ENCODE measurements at regions not wholly inside any gene's neighbourhood (a gene's known extent, or its start where the extent isn't known, plus 50 kb on each side); places are given as distances from the start of the nearest gene placed in this dataset.
"Not testable (repeated sequence)": the region's sequence is repeated elsewhere in the genome, so short reads cannot be mapped to it uniquely, and the experiment has no call there.

GRCh38 chr6:117761610-117762009 lies 86.3 kb downstream of the NUS1 start:
- no peak for DNase-seq (ENCODE audit: low read depth in 4 of 4, low spot score in 2 of 4)

DNA sequence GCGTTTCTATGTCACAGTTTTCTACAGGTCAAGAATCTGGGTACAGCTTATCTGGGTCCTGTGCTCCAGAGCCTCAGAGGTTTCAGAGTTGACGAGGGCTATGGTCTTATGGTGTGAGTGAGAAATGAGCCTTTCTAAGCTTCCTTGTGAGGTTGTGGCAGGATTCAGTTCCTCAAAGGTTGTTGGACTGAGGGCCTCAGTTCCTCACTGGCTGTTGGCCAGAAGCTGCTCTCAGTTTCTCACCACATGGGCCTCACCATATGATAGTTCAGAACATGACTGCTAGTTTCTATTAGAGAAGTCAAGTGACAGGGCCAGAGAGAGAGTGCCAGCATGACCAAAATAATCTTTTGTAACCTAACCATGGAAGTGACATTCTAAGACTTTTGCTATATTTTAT lies 96.1 kb downstream of the NUS1 start:
- DNase-seq (ENCODE audit: low read depth in 4 of 4, low spot score in 2 of 4), result no peak

GRCh38 chr6:117776441-117776840 lies 101.2 kb downstream of the NUS1 start:
- no peak for DNase-seq (ENCODE audit: low read depth in 4 of 4, low spot score in 2 of 4)

DNA sequence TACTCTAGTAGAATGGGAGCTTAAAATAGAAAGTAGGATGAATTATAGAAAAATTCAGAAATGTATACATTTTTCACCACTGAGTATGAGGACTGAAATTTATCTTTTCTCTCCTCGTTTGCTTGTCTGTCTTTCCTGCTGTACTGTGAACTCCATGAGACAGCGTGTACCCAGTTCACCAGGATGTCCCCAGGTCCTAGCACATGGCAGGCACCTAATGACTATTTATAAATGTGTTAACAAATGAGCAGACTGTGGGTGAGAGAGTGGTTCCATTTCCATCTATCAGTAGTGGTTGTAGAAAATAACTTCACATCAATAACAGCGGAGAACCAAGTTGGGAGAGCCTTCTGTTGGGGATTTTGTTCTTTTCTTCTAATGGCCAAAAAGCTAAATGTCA lies 106.3 kb downstream of the NUS1 start:
- no peak for DNase-seq (ENCODE audit: low read depth in 4 of 4, low spot score in 2 of 4)

- no peak for DNase-seq (ENCODE audit: low read depth in 4 of 4, low spot score in 2 of 4)
Measured at GRCh38 chr6:117783279-117783678, 108.0 kb downstream of the NUS1 start.

GRCh38 chr6:117791012-117791411 lies 115.7 kb downstream of the NUS1 start:
- no peak for DNase-seq (ENCODE audit: low read depth in 4 of 4, low spot score in 2 of 4)

GRCh38 chr6:117795234-117795633 lies 111.8 kb upstream of the SLC35F1 start:
- DNase-seq (ENCODE audit: low read depth in 4 of 4, low spot score in 2 of 4), result no peak

DNA sequence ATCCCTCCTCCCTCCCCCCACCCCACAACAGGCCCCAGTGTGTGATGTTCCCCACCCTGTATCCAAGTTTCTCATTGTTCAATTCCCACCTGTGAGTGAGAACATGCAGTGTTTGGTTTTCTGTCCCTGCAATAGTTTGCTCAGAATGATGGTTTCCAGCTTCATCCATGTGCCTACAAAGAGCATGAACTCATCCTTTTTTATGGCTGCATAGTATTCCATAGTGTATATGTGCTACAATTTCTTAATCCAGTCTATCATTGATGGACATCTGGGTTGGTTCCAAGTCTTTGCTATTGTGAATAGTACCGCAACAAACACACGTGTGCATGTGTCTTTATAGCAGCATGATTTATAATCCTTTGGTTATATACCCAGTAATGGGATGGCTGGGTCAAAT lies 108.2 kb upstream of the SLC35F1 start:
- not testable (repeated sequence) for DNase-seq (ENCODE audit: low read depth in 4 of 4, low spot score in 2 of 4)

DNA sequence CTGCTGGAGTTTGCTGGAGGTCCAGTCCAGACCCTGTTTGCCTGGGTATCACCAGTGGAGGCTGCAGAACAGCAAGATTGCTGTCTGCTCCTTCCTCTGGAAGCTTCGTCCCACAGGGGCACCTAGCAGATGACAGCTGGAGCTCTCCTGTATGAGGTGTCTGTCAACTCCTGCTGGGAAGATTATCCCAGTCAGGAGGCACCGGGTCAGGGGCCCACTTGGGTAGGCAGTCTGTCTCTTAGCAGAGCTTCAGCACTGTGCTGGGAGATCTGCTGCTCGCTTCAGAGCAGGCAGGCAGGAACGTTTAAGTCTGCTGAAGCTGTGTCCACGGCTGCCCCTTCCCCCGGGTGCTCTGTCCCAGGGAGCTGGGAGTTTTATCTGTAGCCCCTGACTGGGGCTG lies 96.8 kb upstream of the SLC35F1 start:
- DNase-seq (ENCODE audit: low read depth in 4 of 4, low spot score in 2 of 4), result no peak

DNA sequence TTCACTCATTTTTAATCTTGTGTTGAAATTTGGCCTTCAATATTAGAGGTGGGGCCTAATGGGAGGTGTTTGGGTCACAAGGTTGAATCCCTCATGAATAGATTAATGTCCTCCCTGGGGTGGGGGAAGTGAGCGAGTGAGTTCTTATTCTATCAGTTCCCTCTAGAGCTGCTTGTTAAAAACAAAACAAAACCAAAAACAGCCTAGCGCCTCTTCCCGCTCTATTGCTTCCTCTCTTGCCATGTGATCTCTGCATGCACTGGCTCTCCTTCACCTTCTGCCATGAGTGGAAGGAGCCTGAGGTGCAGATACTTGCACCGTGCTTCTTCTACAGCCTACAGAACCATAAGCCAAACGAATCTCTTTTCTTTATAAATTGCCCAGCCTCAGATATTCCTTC lies 89.6 kb upstream of the SLC35F1 start:
- DNase-seq (ENCODE audit: low read depth in 4 of 4, low spot score in 2 of 4), result no peak

GRCh38 chr6:117817992-117818391 lies 89.1 kb upstream of the SLC35F1 start:
- no peak for DNase-seq (ENCODE audit: low read depth in 4 of 4, low spot score in 2 of 4)

DNA sequence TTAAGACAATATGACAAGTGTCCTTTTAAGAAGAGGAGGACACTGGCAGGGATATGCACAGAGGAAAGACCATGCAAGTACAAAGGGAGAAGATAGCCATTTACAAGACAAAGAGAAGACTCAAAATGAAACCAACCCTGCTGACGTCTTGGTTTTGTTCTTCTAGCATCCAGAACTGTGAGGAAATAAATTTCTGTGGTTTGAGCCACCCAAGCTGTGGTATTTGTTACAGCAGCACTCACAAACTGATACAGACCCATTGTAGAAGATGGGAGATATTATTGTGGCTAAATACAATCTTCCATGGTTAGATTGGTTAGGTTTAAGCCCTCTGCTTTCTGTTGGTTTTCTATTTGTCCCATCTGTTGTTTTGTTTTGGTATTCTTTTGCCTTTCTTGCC lies 88.6 kb upstream of the SLC35F1 start:
- no peak for DNase-seq (ENCODE audit: low read depth in 4 of 4, low spot score in 2 of 4)

GRCh38 chr6:117829594-117830319 lies 77.3 kb upstream of the SLC35F1 start:
- DNase-seq (ENCODE audit: low read depth in 4 of 4, low spot score in 2 of 4), result no peak

DNA sequence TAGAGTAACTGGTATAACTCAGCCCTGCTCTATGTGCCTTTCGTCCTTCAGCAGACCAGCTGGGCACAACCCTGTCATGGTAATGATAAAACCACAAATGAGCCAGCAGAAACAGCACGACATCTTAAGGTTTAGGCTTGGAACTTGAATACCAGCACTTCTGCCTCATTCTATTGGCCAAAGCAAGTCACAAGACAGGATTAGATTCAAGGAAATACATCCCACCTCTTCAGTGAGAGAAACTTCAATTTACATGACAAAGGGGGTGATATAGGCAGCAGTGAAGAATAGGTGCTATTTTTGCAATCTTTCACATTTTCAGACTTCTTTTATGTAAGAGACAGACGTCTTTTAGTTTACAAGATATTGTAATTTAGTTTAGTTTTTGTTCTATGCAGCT lies 69.8 kb upstream of the SLC35F1 start:
- DNase-seq (ENCODE audit: low read depth in 4 of 4, low spot score in 2 of 4), result no peak

- peak in 1 of 4 donors; percentile 8 for DNase-seq (ENCODE audit: low read depth in 4 of 4, low spot score in 2 of 4)
Measured at GRCh38 chr6:117840541-117840983, 66.5 kb upstream of the SLC35F1 start.

DNA sequence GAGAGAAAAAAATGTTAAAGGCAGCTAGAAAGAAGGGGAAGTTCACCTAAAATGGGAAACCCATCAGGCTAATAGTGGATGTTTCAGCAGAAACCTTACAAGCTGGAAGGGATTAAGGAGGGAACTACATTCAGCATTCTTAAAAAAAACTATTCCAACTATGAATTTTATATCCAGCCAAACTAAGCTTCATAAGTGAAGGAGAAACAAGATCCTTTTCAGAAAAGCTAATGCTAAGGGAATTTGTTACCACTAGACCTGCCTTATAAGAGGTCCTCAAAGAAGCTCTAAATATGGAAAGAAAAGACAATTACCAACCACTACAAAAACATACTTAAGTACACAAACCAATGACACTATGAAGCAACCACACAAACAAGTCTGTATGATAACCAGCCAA lies 59.2 kb upstream of the SLC35F1 start:
- no peak for DNase-seq (ENCODE audit: low read depth in 4 of 4, low spot score in 2 of 4)

DNA sequence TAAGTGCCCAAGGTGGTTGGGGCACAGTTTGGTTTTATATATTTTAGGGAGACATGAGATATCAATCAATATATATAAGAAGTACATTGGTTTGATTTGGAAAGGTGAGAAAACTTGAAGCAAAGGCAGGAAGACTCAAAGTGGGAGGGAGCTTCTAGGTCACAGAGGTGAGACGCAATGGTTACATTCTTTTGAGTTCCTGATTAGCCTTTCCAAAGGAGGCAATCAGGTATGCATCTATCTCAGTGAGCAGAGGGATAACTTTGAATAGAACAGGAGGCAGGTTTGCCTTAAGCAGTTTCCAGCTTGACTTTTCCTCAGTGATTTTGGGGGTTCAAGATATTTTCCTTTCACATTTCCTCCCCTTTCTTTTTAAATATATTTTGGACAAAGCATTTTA lies 58.0 kb upstream of the SLC35F1 start:
- DNase-seq (ENCODE audit: low read depth in 4 of 4, low spot score in 2 of 4), result no peak
